GM21447 (cell line): ENCODE measurements at regions not wholly inside any gene's neighbourhood (a gene's known extent, or its start where the extent isn't known, plus 50 kb on each side); places are given as distances from the start of the nearest gene placed in this dataset.

ENCODE experiments used
- ATAC-seq: cut with Tn5 transposase; IDR thresholded peaks from one replicate; pipeline ENCODE4 v1.9.1; 2021; ENCODE audit not compliant: unreplicated experiment

DNA sequence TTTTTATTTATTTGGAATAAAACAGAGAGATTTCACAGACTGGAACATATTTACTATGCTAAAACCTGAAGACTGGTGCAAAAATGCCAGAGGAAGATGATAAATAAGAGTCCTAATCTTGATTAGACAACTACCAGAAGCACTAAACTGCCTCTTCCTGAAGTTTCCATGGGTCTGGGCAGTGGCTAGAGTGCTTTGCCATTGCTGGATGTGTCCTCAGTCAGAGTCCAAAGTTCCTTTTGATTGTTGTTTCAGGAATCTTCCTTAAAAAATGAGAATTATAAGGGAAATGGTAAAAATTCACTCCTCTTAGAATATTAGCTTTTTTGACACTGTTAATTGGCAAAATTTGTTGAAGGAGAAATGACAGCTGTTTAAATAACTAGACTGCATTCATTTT, 86.3 kb upstream of the AHR start:
- no peak for ATAC-seq

DNA sequence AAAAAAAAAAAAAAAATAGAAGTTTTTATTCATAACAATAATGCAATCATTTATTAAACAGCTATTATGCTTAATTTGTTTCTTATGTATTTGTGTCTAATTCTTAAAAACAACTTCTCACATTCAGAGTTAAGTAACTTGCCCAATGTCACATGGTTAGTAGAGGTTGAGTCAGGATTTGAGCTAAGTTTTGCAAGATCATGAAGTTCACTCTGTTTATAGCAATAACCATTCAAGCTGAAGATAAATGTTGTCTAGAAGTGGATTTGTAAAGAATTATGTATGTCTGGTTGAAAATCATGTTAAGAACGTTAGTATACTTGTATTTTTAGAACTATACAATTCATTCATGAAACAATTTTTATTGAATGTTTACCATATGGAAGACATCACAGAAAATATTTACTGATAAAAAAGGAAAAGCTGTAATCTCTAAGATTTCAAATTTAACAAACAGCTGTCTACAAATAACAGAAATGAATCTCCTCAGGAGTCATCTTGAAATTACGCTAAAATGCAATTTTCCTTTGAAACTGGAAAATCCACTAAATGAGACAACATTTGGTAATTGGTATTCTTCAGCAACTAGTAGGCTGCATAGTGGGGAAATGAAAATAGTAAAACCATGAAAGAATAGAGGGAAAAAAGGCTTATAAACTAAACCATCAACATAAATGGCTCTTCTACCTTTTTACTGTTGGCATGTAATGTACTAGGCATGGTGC, 70.5 kb upstream of the AHR start:
- ATAC-seq = no peak

DNA sequence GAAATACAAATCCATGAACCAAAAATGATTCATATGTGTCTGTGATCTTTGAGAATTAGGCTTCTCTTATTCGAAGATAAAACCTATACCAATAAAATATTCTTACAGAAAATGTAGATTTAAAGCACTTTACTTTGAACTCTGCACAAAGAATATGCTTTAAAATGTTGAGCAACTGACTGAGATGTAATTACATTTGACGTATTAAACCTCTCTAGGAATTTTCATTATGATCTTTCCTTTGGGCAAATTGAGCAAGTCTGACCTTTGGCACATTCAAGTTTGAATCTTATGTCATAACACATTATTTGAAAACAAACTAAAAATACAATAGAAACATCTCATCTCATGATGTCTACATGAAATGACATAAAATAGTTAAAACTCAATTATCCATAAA, 69.2 kb upstream of the AHR start:
- ATAC-seq = no peak

DNA sequence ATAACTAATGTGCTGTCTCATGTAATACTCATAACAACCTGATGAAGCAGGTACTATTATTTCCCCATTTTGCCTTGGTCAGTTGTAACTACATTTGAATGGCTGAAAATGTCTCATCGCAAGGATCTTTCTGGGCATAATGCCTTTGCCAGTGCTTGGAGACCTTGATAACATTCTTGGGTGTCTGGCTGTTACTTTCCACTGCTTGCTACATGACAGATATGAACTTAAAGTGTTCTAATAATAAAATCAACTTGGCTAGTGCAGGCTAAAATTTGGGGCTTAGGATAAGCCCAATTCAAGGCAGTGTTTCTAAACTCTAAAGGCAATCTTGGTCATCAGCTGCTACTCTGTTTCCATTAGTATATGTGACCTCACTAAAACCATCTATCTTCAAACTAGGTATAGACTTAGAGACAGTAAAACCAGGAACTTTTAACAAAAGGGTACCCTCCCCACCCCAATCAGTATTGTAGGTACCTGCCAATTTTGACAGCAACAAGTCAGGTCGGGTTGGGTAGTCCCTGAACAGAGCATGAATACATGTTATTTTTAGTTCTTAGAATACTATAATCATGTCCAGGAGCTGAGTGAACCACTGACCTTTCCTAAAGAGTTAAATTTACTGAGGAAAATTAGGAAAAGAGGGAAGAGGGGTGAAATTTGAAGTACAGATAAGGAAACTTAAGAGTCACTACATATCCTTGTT, 68.2 kb upstream of the AHR start:
- no peak for ATAC-seq

DNA sequence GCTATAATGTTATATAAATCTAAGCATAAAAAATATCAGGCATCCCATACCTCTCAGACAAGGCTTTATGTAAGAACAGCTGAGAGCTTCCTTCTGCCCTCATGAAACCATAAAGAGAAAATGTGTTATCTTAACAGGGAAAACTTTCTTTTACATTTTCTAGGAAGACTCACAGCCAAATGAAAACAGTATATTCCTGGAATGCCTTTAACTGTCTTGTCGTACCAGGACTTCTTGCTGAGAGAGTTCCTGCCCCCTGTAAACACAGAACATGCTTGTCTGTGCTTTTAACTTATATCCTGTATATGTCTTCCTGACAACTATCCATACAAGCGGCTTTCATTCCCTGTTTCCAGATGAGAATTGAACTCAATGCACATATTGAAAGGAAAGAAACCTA, 64.8 kb upstream of the AHR start:
- ATAC-seq = no peak

DNA sequence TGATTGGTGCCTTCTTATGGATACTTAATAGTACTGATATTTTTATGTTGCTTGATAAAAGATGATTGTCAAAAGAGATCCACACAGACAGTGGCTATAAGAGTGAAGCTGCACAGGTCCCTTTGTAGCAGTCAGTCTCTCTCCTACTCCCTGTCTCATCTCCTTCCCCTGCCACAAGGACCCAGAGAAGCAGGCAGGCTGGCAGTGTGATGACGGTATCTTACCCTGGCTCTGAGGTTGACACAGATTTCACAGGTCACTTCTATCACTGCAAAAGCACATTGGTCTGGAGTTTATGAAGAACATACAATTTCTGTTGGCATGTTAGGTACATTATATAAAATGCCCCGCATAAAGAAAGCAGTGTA, 64.4 kb upstream of the AHR start:
- ATAC-seq = peak; percentile 48

DNA sequence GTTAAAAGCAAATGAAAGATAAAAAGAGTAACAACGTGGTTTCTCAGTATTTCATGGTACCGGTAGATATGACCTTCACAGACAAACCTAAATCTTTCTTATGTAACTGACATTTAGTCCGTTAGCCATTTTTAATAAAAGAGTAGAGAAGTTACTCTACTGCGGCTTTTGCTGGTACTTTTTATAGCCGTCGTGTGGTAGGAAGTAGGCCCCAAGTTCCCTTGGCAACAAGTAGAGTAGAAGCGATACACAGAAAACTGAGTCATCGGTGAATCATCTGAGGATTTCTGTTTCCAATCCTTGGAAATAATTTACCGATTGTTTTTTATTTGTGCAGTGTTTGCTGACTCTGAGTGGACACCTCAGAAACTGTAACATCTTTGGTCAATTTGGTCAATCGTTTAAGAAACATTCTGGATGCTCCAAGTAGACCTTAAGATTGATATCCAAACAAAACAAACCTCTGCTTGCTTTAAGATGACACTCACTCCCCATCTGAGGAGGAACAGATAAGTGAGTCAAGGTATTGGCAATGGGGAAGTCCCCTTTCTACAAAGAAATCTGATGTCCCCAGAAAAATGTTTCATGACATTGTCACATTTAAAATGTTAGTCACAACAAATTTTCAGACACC, 63.9 kb upstream of the AHR start:
- ATAC-seq = peak; percentile 99

DNA sequence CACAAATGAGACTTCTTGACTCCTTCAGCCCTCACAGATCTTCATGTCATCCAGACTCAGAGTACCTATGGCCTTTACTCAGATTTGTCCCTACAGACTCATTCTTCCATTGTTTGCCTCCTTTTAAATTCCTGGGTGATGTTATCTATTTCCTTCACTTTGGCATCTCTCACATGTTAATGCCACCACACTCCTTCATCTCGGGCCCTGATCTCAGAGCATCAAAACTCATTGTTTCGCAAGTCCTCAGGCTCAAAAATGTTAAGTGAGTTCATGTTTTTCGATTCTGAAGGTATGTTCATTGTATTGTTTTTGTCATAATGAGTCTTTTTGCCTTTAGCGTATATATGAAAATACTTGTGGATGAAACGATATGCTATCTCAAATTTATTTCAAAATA, 62.3 kb upstream of the AHR start:
- no peak for ATAC-seq

DNA sequence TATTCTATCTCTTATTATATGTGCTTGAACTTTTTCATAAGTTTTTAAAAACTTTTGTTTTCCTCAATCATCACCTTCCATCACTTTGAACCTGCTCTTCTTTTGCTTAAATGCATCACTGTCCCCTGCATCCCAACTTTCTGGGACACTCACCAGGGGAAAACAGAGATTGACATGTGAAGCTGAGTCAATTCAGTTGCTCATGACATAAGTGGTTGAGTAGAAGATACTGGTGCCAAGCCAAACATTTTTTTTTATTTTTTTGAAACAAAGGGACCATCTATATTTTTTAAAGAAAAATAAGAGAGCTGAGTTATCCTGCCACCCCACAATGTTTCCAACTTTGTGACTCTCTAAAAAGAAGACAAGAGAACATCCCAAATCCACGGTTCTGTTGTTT, 61.8 kb upstream of the AHR start:
- no peak for ATAC-seq

DNA sequence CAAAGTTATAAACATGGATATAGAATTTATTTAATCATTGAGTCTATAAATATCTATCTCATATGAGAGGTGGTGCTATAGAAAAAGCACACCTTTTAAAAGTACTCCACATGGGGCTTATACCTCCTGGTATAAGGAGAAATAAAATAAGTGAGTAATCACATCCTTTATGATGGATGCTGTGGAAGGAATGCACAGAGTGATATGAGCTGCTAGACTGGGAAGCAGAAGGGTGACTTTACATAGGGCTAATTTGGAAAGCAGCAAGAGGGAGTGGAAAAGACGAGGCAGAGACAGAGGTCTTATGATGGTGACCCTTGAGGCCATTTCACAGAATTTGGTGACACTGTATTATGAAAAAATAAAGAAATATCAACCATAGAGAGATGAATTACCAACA, 59.4 kb upstream of the AHR start:
- ATAC-seq = no peak

DNA sequence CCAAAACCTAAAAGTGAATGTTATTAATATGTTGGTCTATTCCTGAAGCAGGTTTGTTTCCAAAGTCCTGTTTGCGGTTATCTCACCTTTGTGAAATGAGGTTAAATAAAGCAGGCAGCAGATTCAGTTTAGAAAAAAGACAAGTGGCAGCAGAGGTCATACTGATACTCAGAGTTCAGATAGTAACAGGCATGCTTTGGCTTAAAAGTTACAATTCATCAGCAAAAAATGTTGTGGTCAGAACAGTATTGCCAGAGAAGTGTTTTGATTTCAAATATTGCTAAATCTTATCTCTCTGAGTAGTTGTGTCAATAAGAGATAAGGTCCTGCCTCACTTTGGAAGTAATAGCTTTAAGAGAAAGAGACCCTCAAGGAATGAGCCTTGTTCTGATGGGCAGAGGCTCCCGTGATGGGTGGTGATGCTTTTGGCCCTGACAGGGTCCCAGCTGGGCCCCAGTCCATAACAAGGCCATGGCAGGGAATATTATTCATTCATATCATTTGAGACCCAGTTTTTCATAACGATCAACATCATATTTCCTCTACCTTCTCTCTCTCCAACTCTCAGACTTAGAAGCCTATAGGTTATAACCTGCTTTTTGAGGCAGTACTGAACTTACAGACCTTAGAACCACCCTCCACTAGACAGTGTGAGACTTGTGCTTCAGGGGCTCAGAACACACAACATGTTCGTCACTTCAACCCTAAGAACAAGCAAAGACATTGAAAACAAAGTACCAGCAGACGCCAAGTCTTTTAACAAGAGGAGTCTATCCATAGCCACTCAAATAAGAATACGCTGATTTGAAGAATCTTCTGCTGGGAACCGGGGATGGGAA, 58.5 kb upstream of the AHR start:
- no peak for ATAC-seq

DNA sequence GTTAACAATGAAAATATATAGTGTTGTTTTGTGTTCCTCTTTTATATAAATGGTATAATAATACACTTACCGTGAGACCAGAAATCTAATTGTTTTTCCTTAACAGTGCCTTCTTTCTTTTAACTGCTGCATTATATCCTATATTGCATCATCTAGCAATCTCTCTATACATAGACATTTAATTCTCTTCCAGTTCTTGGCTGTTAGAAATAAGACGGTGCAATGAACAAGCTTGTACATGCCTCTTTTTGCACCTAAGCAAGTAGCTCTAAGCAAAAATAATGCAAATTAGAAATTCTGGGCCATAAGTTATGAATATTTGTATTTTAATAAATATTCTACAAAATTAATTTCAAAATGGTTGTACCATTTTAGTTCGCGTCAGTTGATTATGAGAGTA, 55.9 kb upstream of the AHR start:
- no peak for ATAC-seq

DNA sequence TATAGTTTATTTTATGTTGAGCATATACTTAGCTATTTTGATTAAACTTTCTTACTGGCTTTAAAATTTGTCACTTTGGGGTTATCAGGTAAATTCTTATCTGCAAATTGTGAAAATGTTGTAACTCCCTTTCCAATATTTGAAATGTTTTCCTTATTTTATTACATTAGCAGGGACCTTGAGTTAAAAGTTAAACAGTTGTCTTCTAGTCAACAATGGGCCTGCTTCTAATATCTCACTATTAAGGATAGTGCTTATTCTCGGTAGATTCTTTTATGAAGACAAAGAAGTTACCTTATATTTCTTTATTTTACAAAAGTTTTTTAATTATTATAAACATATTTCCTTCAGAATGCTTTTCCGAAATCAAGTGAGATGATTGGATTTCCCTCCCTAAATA, 53.7 kb upstream of the AHR start:
- ATAC-seq = no peak

DNA sequence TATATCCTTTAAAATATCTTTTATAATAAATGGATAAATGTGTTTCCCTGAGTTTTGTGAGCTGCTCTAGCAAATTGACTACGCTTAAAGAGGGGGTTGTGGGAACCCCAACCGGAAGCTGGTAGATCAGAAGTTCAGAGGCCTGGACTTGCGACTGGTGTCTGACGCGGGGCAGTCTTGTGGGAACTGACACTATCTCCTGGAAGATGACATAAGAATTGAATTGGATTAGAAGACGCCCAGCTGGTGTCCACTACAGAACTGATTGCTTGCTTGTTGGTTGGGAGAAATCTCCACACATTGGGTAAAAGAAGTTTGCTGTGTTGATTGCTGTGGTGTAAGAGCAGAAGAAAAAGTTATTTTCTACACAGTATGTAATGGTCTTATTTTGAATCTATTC, 51.1 kb upstream of the AHR start:
- no peak for ATAC-seq

DNA sequence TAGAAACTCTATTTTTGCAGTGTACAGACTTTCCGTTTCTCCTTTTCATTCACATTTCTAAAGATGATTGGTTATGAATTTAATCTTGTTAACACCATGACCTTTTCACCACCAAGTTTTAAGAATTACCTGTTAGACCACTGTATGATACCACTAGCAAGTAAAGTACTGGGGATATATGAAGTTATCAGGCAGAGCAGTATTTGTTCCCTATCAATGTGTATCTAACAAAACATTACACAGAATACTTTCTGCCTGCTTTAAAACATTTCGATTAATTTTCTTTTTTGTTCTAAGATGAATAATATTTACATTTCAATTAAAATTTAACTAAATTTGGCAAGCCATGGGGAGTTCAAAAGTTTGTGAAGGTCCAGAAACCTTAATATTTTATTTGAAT, 49.9 kb upstream of the AHR start:
- ATAC-seq = no peak
